VCaP (cell line): ENCODE measurements at regions not wholly inside any gene's neighbourhood (a gene's known extent, or its start where the extent isn't known, plus 50 kb on each side); places are given as distances from the start of the nearest gene placed in this dataset.

Source experiments
- H3K27ac ChIP-seq: fragments of 450-650 bp; 2 replicates; pipeline ENCODE4 v1.5.1; 2017
- CTCF ChIP-seq: fragments of 450-650 bp; conservative IDR thresholded peaks from 2 replicates; pipeline ENCODE4 v1.5.1; 2017; ENCODE audit warnings: mild to moderate bottlenecking, moderate library complexity

GRCh38 chr6:125554456-125554855 is 195.0 kb upstream of the HEY2 start:
- no peak for TF ChIP-seq CTCF
- no peak overlapping the region for H3K27ac ChIP-seq

- TF ChIP-seq CTCF, result no peak
- no peak overlapping the region for H3K27ac ChIP-seq
Observed at GRCh38 chr6:125558241-125558843, 191.1 kb upstream of the HEY2 start.

- no peak for TF ChIP-seq CTCF
- no peak overlapping the region for H3K27ac ChIP-seq
Observed at GRCh38 chr6:125558907-125559306, 190.5 kb upstream of the HEY2 start.

DNA sequence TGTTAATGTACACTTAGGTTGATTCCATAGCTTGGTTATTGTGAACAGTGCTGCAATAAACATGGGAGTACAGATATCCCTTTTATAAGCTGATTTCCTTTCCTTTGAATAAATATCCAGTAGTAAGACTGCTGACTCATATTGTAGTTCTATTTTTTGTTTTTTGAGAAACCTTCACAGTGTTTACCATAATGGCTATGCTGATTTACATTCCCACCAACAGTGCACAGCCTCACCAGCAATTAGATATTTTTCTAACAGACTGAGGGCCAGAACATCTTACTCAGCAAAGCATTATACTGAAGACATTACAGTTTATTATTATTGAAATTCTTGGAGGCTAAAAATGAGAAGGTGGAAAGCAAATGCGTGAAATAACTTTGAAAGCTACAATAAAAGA is 187.3 kb upstream of the HEY2 start:
- H3K27ac ChIP-seq, result no peak overlapping the region
- TF ChIP-seq CTCF, result no peak

DNA sequence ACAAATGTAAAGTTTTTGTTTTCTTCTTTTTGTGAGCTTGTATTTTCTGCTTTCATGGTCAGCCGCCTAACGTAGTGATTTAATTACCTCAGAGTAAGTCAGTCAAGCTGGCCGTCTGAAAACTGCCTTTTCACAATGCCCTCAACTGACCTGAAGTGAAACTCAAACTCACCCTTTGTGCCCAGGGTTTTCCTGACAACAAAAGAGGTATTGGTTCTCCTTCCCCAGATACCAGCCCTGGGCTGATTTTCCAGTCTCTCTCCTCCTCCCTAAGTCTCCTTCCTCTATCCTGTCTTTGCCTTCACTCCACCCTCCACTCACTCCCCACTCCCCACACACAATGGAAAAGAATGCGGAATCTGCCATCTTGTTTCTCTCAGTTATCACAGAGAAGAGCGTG is 184.5 kb upstream of the HEY2 start:
- H3K27ac ChIP-seq, result no peak overlapping the region
- TF ChIP-seq CTCF, result no peak

DNA sequence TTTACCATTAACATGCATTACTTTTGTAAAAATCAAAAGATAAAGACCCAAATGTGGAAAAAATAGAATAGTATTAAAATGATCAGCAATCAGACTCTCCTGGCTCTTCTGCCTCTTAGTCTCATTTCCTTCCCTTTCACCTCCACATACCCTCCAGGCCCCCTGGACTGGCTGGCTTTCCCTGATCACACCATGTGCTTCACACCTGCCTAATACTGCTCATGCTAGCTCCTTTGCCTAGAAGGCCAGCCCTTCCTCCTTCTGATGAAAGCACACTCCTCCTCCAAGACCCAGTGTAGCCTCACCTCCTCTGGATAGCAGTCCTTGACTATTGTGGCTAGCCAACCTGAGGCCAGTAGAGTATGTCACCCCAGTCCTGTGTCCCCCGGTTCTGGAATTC is 182.0 kb upstream of the HEY2 start:
- TF ChIP-seq CTCF, result no peak
- H3K27ac ChIP-seq, result no peak overlapping the region

DNA sequence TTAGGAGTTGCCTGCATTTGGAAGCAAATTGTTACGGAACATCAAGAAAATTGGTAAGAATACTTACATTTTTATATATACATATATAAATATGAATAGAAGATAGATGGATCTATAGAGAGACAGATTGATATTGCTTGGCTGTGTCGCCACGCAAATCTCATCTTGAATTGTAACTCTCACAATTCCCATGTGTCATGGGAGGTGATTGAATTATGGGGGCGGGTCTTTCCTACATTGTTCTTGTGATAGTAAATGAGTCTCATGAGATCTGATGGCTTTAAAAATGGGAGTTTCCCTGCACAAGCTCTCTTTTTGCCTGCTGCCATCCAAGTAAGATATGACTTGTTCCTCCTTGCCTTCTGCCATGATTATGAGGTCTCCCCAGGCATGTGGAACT is 180.8 kb upstream of the HEY2 start:
- no peak for TF ChIP-seq CTCF
- no peak overlapping the region for H3K27ac ChIP-seq
